ENCODE measurements at regions not wholly inside any gene's neighbourhood (a gene's known extent, or its start where the extent isn't known, plus 50 kb on each side); places are given as distances from the start of the nearest gene placed in this dataset.
A peak's percentile ranks its signal among the peaks of the same experiment; 100 is the strongest.

- TF ChIP-seq POLR2A (IDR thresholded peaks at IDR 0.05; ENCODE audit: control extremely low read depth in 1 of 2, low read depth in 2 of 2, low read length in 2 of 2): 0 out of 3 replicates have a peak, but pooled peaks of 1 of the 2 experiments have one; percentile 26
- TF ChIP-seq ZNF274 (IDR thresholded peaks at IDR 0.05; ENCODE audit: borderline replicate concordance, extremely low read depth, low read length): no peak
- TF ChIP-seq ATF3 (IDR thresholded peaks at IDR 0.05; ENCODE audit: insufficient read depth, low read depth, low read length): no peak
- TF ChIP-seq CHD1 (IDR thresholded peaks at IDR 0.05; ENCODE audit: low read depth, low read length): no peak
- TF ChIP-seq E2F6 (IDR thresholded peaks at IDR 0.05): no peak
- 0 out of 2 replicates have a peak, but pooled peaks have one; percentile 53 for TF ChIP-seq YY1 (IDR thresholded peaks at IDR 0.05; ENCODE audit: low read depth, low read length)
- TF ChIP-seq SIX5 (IDR thresholded peaks at IDR 0.05; ENCODE audit: low read depth, low read length): no peak
- no peak for TF ChIP-seq RFX5 (IDR thresholded peaks at IDR 0.05; ENCODE audit: borderline replicate concordance, low read depth, low read length)
- TF ChIP-seq EGR1 (IDR thresholded peaks at IDR 0.05; ENCODE audit: borderline replicate concordance, low read depth, low read length): no peak
- no peak for TF ChIP-seq CHD2 (IDR thresholded peaks at IDR 0.05; ENCODE audit: low read length)
- TF ChIP-seq NRF1 (IDR thresholded peaks at IDR 0.05; ENCODE audit: low read depth, low read length): no peak
- peak; percentile 64; the same call in 1 of the 2 replicates for TF ChIP-seq SP1 (IDR thresholded peaks at IDR 0.05; ENCODE audit: low read depth, low read length)
- TF ChIP-seq MAX (IDR thresholded peaks at IDR 0.05): peak; percentile 48; the same call in 1 of the 2 replicates
- 0 out of 4 replicates have a peak, but pooled peaks of 1 of the 2 experiments have one; percentile 6 for TF ChIP-seq RAD21 (IDR thresholded peaks at IDR 0.05 in 1 of 2, conservative IDR thresholded peaks at IDR 0.05 in 1 of 2; ENCODE audit: low read depth in 2 of 2, low read length in 2 of 2)
- TF ChIP-seq GABPA (IDR thresholded peaks at IDR 0.05; ENCODE audit: borderline replicate concordance, insufficient read depth, low read length): no peak
- no peak for TF ChIP-seq KDM1A (IDR thresholded peaks at IDR 0.05; ENCODE audit: borderline replicate concordance, low read length)
- no peak for TF ChIP-seq RNF2 (IDR thresholded peaks at IDR 0.05; ENCODE audit: borderline replicate concordance, low read depth, low read length, missing control alignments, poor library complexity, severe bottlenecking)
- TF ChIP-seq KDM5A (IDR thresholded peaks at IDR 0.05; ENCODE audit: low read length): no peak
Measured at GRCh38 chrX:139224953-139225665, 305.4 kb upstream of the F9 start (continued).
